Posterior vena cava (tissue), 2 donors: ENCODE measurements at regions not wholly inside any gene's neighbourhood (a gene's known extent, or its start where the extent isn't known, plus 50 kb on each side); places are given as distances from the start of the nearest gene placed in this dataset.
A peak's percentile ranks its signal among the peaks of the same experiment; 100 is the strongest.

Experiments
- DNase-seq: peaks from one replicate; pipeline ENCODE4 v3.0.0-alpha.2; 2020; ENCODE audit warnings: low spot score
- intact Hi-C, 2 donors: fragments of 100-400 bp; cut with DNase I; formaldehyde crosslinking; loops; one replicate each; pipeline versions ENCODE4 v1.14.1 to v1.14.2; 2022 to 2023
- donor health status: DM: yes; HTN: yes; CAD: no.
- donor health status: DM: yes; HTN: yes; CAD: no.

DNA sequence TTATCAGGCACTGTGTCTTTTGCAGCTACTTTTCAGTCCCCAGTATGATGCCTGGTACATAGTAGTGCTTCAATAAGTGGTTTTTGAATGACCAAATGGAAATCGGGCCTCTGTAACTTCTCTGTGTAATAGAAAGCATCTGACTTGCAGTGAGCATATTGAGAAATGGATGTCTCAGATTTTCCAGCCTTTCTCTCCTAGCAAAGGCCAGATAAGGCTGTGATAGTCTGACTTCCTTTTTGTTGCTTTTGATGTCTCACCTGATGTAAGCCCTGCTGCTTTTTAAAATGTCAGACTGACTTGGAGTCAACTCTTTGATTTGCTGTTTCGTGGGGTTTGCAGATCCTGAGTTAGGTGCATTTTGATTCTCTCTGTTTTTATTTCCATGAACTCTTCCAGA lies 590.0 kb upstream of the ZNF608 start:
- DNase-seq: no peak
- intact Hi-C loops: no loop called here

- intact Hi-C loops: no loop called here
- DNase-seq: no peak
Observed at GRCh38 chr5:125337294-125337693, 590.9 kb upstream of the ZNF608 start.

- intact Hi-C loops: no loop called here
- DNase-seq: no peak
Observed at GRCh38 chr5:125338440-125339174, 592.2 kb upstream of the ZNF608 start.

DNA sequence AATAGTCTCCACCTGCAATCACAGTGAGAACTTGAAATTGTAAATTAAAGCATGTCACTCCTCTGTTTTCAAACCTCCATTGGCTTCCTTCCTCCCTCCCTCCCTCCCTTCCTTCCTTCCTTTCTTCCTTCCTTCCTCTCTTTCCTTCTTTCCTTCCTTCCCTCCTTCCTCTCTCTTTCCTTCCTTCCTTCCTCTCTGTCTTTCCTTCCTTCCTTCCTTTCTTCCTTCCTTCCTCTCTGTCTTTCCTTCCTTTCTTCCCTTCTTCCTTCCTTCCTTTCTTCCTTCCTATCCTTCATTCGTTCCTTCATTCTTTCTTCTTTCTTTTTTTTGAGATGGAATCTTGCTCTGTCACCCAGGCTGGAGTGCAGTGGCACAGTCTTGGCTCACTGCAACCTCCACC lies 595.0 kb upstream of the ZNF608 start:
- intact Hi-C loops: no loop called here
- no peak for DNase-seq

GRCh38 chr5:125343015-125343414 lies 596.6 kb upstream of the ZNF608 start:
- DNase-seq: no peak
- intact Hi-C loops: no loop called here

DNA sequence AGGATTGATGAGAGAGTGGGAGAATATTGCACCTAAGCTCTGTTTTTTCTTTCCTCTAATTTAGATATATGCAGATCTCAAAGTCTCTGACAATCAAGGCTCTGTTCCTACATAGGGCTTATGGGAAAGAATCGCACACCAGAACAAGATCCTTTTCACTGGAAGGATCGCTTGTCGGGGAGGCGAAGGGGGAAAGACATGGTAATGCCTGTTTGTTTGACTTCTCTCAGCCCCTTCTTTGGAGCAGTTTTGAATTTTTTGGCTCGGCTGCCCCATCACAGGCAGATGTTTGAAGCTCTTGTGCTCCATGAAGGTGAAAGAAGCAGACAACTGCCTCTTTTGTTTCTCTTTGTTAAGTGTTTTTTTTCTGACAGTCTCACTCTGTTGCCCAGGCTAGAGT lies 599.9 kb upstream of the ZNF608 start:
- no peak for DNase-seq

DNA sequence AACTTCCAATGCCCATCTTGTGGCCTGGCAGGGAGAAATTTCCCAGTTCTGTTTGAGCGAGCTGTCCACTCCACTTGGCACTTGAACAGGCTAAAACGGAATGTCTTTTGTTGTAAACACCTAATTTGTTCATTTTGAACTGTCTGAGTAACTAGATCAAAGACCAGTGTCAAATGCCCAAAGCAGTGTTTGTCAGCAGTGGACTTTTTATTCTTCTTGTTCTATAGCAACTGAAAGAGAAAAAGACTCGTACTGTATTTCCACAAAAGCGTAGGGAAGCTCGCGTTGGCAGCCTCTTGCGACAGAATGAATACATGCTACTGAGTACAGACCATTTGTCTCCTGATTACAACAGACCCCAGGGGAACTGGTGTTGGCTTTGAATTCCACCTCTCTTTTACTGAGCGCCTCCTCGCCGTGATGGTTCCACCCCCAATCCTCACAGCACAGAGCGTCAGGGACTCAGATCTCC lies 601.8 kb upstream of the ZNF608 start:
- intact Hi-C loops: no loop called here
- peak; percentile 82 for DNase-seq

More for the DNA sequence above, 599.9 kb upstream of the ZNF608 start:
- intact Hi-C loops: no loop called here

- intact Hi-C loops: no loop called here
- no peak for DNase-seq
Observed at GRCh38 chr5:125348936-125349831, 602.7 kb upstream of the ZNF608 start.

GRCh38 chr5:125357660-125358059 lies 611.2 kb upstream of the ZNF608 start:
- intact Hi-C loops: no loop called here
- no peak for DNase-seq

DNA sequence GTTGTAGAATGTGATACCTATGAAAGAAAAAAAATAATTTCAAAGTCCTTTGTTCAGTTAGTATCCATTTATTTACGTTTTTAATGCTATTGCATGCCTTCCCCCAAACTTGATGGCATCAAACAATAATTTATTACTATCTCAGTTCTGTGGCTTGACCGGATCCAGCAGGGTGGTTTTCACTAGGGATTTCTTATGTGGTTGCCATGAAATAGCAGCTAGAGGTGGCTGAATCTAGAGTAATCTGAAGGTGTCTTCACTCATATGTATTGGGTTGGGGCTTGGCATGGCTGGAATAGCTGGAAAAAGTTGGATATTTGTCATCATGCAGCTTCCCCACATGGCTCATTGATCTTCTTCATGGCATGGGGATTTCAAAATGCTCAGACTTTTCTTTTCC lies 619.3 kb upstream of the ZNF608 start:
- intact Hi-C loops: no loop called here
- DNase-seq: no peak

DNA sequence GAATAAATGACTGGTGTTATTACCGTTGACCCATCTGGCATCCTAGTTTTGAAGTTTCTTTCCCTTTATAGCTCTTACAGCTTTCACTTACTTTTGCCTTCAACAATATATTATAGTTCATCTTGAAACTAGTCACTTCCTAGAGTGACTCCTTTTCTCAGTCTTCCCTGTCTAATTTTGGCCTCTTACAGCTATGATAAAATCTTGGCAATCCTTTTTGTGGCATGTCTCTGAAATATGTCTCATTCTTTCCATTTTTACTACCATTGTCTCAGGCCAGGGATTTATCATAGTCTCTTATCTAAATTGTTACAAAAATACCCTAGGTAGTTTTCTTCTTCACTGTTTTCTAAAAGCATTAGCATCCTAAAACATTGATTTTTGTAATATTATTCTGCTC lies 621.3 kb upstream of the ZNF608 start:
- intact Hi-C loops: no loop called here
- no peak for DNase-seq

DNA sequence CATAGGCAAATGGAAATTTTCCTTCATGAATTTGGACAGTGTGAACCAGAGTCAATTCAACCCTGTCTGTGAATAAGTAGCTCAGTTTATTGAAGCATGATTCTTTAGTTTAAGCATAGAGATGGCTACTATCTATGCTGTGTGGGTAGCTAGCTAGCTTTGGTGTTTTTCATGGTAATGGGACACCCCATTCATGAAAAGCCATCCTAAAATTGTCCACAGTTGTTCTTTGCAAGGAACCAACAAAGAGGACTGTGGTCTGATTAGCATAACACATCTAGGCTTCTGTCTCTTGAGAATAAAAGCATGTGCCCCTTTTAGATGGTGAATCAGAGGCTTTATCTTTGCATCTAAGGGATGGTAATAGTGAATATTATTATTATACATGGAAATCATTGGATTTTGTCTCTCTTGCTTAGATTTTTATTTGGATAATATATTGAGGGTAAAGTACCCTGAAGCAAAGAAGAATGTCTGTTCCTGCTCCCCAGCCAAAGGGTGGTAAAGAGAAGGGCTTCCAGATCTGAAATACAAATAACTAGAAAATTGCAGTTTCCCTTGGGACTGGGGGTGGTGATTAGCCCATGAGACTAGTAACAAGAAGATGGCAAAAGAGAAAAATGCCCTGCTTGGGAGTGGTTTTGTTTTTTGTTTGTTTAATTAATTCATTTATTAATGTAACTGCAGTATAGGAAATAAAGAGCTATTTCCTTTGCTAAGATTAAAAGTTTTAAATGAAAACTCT lies 624.2 kb upstream of the ZNF608 start:
- intact Hi-C loops: no loop called here
- DNase-seq: no peak

- intact Hi-C loops: no loop called here
- no peak for DNase-seq
Observed at GRCh38 chr5:125372694-125373631, 626.5 kb upstream of the ZNF608 start.

GRCh38 chr5:125375143-125375542 lies 628.7 kb upstream of the ZNF608 start:
- DNase-seq: no peak
- intact Hi-C loops: no loop called here

GRCh38 chr5:125376059-125376641 lies 629.7 kb upstream of the ZNF608 start:
- intact Hi-C loops: no loop called here
- no peak for DNase-seq

DNA sequence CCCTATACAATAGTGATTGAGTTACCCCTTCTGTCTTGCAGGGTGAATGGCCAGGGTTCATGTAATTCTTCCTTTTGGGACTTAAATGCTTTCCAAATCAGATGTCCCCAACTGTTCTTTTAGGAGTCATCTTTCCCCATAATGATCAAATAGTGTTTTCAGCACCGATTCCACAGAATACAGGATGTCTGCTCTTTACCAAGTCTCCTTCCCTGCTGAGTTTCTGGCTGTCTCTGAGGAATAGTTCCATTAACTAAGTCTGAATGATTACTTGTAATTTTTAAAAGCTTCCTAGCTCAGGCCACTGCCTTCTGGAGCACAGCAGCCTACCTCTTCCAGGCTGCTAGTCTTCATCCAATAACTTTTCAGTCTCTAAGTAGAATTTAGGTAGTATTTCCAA lies 630.7 kb upstream of the ZNF608 start:
- intact Hi-C loops: no loop called here
- no peak for DNase-seq

GRCh38 chr5:125381290-125381689 lies 634.9 kb upstream of the ZNF608 start:
- intact Hi-C loops: loop anchor here in 1 of 2 donors (5.0 kb wide), 1 partner anchor 979 kb away; no protein-coding TSS in a partner anchor
- DNase-seq: no peak

GRCh38 chr5:125384071-125384470 lies 637.6 kb upstream of the ZNF608 start:
- intact Hi-C loops: loop anchor here in 1 of 2 donors (5.0 kb wide), 1 partner anchor 982 kb away; no protein-coding TSS in a partner anchor
- DNase-seq: no peak
